Small intestine (tissue), 7 donors: ENCODE measurements at regions not wholly inside any gene's neighbourhood (a gene's known extent, or its start where the extent isn't known, plus 50 kb on each side); places are given as distances from the start of the nearest gene placed in this dataset.
"Not testable (repeated sequence)": the region's sequence is repeated elsewhere in the genome, so short reads cannot be mapped to it uniquely, and the experiment has no call there.

Experiments
- DNase-seq, 2 donors: peaks; one replicate each; pipeline versions ENCODE4 v3.0.0 to v3.0.0-alpha.2; 2013
- FAIRE-seq: peaks from 2 replicates; lab custom pipeline; 2012; peaks lifted over from hg19 to GRCh38; lab: Jason Lieb, UNC
- H3K27ac ChIP-seq, 3 donors: one replicate each; pipeline ENCODE4 v1.5.1; 2013; ENCODE audit warnings: low read length in 2 of 3, mild to moderate bottlenecking in 2 of 3, control low read depth in 1 of 3, inconsistent platforms in 1 of 3, low read depth in 1 of 3, moderate library complexity in 1 of 3
- H3K27me3 ChIP-seq, 3 donors: one replicate each; pipeline ENCODE4 v1.6.1; 2013; ENCODE audit warnings: low read length in 3 of 3, inconsistent platforms in 1 of 3; ENCODE audit not compliant: control insufficient read depth in 3 of 3, insufficient read depth in 3 of 3
- H3K36me3 ChIP-seq, 3 donors: one replicate each; pipeline ENCODE4 v1.6.1; 2013; ENCODE audit warnings: low read length in 3 of 3, inconsistent platforms in 1 of 3, low read depth in 1 of 3, mild to moderate bottlenecking in 1 of 3, moderate library complexity in 1 of 3; ENCODE audit not compliant: control insufficient read depth in 3 of 3, insufficient read depth in 2 of 3
- H3K4me1 ChIP-seq, 3 donors: one replicate each; pipeline ENCODE4 v1.6.1; 2013; ENCODE audit warnings: low read length in 2 of 3, inconsistent platforms in 1 of 3, low read depth in 1 of 3, mild to moderate bottlenecking in 1 of 3, moderate library complexity in 1 of 3; ENCODE audit not compliant: control insufficient read depth in 3 of 3, insufficient read depth in 2 of 3
- H3K4me3 ChIP-seq, 3 donors: one replicate each; pipeline ENCODE4 v1.5.1; 2013; ENCODE audit warnings: low read length in 3 of 3, control low read depth in 1 of 3, inconsistent platforms in 1 of 3, low read depth in 1 of 3, mild to moderate bottlenecking in 1 of 3, moderate library complexity in 1 of 3
- H3K9me3 ChIP-seq, 2 donors: one replicate each; pipeline ENCODE4 v1.6.1; 2013; ENCODE audit warnings: low read depth in 1 of 2, low read length in 1 of 2; ENCODE audit not compliant: control insufficient read depth in 2 of 2, insufficient read depth in 1 of 2
- WGBS, 3 donors: extraction: QIAGEN DNeasy Blood & Tissue Kit; methylation state at CpG; one replicate each; pipeline ENCODE4 v1.1.7; 2013; 5-methylcytosine and 5-hydroxymethylcytosine counted together
- donor health status: healthy with polysubstance abuse.
- donor health status: control.
- donor health status: control.
- donor health status: Bipolar disorder and iron deficiency.
- donor health status: healthy.

DNA sequence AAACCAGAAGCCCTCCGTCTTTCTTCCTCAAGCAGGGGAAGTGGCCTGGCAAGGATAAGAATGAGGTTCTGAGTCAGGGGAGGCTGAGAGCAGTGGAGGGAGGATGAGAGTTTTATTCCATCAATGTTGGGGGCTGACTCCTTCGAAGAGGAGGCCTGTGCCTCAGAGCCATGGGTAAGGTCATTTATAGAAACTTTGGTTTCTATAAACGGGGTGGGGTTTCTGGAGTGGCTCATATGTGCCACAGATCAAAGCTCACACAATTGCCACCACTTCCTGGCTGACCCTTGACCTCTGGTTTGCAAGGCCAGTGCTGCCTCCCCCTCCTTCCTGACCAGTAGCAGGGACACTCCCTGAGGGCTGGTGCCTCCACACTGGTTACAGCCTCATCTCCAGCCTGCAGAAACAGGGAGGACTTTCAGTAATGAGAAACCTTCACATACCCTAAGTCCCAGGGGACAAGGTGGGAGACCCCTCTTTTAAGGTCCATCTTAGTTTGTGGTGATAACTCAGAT is 166.0 kb downstream of the PDGFRA start:
- no peak overlapping the region for H3K4me3 ChIP-seq
- DNase-seq (peak in 1 of 2 donors; percentile 5), FAIRE-seq (no peak)
- no peaks in the 10 kb centered on the region for H3K4me1 ChIP-seq
- WGBS, 3 donors = 57 to 76% (median 65%) methylated on average over 3 of the region's 3 CpGs
- H3K9me3 ChIP-seq = no peaks in the 10 kb centered on the region
- H3K27ac ChIP-seq = no peak overlapping the region
- H3K27me3 ChIP-seq = no peaks in the 10 kb centered on the region
- no peaks in the 10 kb centered on the region for H3K36me3 ChIP-seq

GRCh38 chr4:54400188-54400587 is 171.1 kb downstream of the PDGFRA start:
- DNase-seq (no peak), FAIRE-seq (no peak)
- 34 to 47% (median 37%) methylated on average over 1 of the region's 1 CpG for WGBS, 3 donors
- H3K36me3 ChIP-seq = no peaks in the 10 kb centered on the region
- H3K4me3 ChIP-seq = no peak overlapping the region
- no peaks in the 10 kb centered on the region for H3K27me3 ChIP-seq
- H3K9me3 ChIP-seq = no peaks in the 10 kb centered on the region
- no peaks in the 10 kb centered on the region for H3K4me1 ChIP-seq
- H3K27ac ChIP-seq = no peak overlapping the region

DNA sequence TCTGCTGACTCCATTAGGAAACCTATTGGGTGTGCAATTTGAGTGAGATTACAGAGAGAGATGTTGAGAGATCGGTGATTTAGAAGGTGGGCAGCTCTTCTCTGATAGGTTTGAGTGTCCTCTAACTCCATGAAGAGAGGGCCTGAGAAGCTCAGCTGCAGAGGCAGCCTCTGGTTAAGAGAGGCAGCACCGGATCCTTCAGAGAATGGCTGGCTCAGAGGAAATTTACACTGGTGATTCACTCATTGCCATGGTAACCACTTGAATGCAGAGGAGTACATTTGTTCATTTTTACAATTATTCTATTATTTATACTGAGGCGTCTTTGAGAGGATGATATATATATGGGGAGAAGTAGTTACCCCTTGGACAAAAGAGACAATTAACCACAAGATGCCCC is 171.7 kb downstream of the PDGFRA start:
- H3K27ac ChIP-seq = no peak overlapping the region
- WGBS, 3 donors = 57 to 76% (median 66%) methylated on average over 3 of the region's 3 CpGs
- FAIRE-seq (no peak), DNase-seq (peak in 1 of 2 donors; percentile 12)
- no peaks in the 10 kb centered on the region for H3K36me3 ChIP-seq
- no peaks in the 10 kb centered on the region for H3K27me3 ChIP-seq
- H3K9me3 ChIP-seq = no peaks in the 10 kb centered on the region
- no peak overlapping the region for H3K4me3 ChIP-seq
- no peaks in the 10 kb centered on the region for H3K4me1 ChIP-seq

DNA sequence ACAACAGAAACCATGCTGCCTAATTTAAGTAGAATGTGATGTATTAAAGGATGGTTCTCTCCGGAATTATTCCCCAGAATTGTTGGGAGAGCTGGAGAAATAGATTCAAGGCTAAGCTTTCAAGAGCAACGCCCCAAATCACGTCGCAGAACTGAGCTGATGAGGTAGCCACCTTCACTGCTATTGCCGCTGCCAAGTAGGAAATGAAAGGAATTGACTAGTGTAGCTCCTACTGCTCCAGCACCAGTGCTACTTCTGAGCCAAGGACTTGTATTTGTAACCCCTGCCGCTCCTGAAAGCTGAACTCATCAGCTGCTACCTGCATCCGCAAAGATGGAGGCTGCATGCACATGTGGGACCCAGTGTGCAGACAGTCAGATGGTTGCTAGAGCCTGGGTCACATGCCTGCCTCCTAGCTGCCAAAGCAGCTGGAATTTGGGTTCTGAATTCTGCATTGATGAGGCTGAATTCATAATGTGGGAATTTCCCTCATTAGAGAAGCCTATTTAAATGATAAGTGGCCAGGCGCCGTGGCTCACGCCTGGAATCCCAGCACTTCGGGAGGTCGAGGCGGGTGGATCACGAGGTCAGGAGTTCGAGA is 173.9 kb downstream of the PDGFRA start:
- FAIRE-seq (no peak), DNase-seq (no peak)
- H3K4me1 ChIP-seq = no peaks in the 10 kb centered on the region
- H3K27ac ChIP-seq = no peak overlapping the region
- H3K27me3 ChIP-seq = no peaks in the 10 kb centered on the region
- H3K4me3 ChIP-seq = no peak overlapping the region
- no peaks in the 10 kb centered on the region for H3K9me3 ChIP-seq
- WGBS, 3 donors = 72 to 79% (median 76%) methylated on average over 15 of the region's 15 CpGs
- H3K36me3 ChIP-seq = no peaks in the 10 kb centered on the region

GRCh38 chr4:54403700-54404453 is 174.8 kb downstream of the PDGFRA start:
- Histone ChIP-seq H3K9me3 (no peaks in the 10 kb centered on the region), H3K27ac (no peak overlapping the region), H3K36me3 (no peaks in the 10 kb centered on the region), H3K4me1 (no peaks in the 10 kb centered on the region), H3K4me3 (no peak overlapping the region), H3K27me3 (no peaks in the 10 kb centered on the region)
- DNase-seq (no peak), FAIRE-seq (no peak)
- 84 to 88% (median 88%) methylated on average over 5 of the region's 5 CpGs for WGBS, 3 donors

DNA sequence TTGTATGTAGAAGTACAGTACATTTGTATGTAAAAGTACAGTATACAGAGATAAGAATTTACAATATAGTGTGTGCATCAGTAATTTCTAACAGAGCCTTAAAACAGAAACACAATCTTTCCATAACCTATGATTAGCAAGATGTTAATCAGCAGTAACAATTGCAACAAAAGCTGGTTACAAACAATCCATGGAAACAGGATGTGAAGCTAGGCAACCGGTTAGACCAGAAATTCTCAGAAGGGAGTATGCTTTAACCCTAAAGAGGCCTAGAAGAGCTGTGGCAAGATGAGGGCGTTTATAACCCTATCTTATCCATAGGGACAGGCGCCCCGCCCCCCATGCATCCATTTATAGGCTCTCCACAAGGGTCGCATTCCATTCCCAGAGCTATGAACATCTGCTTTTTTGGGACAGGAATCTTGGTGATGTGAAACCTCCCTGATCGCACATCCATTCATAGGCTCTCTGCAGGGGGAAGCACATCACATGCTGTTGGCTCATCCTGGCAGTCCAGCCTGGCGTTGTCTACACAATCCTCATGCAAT is 180.3 kb downstream of the PDGFRA start:
- not testable (repeated sequence) for DNase-seq, H3K9me3 ChIP-seq, H3K27me3 ChIP-seq, H3K4me1 ChIP-seq, FAIRE-seq, H3K36me3 ChIP-seq, H3K4me3 ChIP-seq, H3K27ac ChIP-seq
- 67 to 68% (median 67%) methylated on average over 7 of the region's 7 CpGs for WGBS, 3 donors

- H3K36me3 ChIP-seq = no peaks in the 10 kb centered on the region
- DNase-seq (no peak), FAIRE-seq (no peak)
- peaks cover 0 to 1% (median 0%) of the 10 kb centered on the region in 3 donors for H3K27me3 ChIP-seq
- H3K4me3 ChIP-seq = no peak overlapping the region
- no peaks in the 10 kb centered on the region for H3K9me3 ChIP-seq
- H3K27ac ChIP-seq = no peak overlapping the region
- no peaks in the 10 kb centered on the region for H3K4me1 ChIP-seq
Observed at GRCh38 chr4:54414545-54414944, 185.5 kb downstream of the PDGFRA start.

GRCh38 chr4:54417476-54417875 is 188.4 kb downstream of the PDGFRA start:
- H3K9me3 ChIP-seq = no peaks in the 10 kb centered on the region
- no peak for FAIRE-seq
- H3K27me3 ChIP-seq = peaks cover 0 to 1% (median 0%) of the 10 kb centered on the region in 3 donors
- no peaks in the 10 kb centered on the region for H3K36me3 ChIP-seq
- H3K4me3 ChIP-seq = no peak overlapping the region
- 72 to 79% (median 75%) methylated on average over 2 of the region's 2 CpGs for WGBS, 3 donors
- no peaks in the 10 kb centered on the region for H3K4me1 ChIP-seq
- H3K27ac ChIP-seq = no peak overlapping the region
- no peak for DNase-seq
